GM12878 (cell line): ENCODE measurements at regions not wholly inside any gene's neighbourhood (a gene's known extent, or its start where the extent isn't known, plus 50 kb on each side); places are given as distances from the start of the nearest gene placed in this dataset.

Source experiments
- BACH1 ChIP-seq: fragments of 450-650 bp; IDR thresholded peaks from 2 replicates; pipeline ENCODE4 v1.6.1; 2017; ENCODE audit warnings: mild to moderate bottlenecking, borderline replicate concordance
- KLF5 ChIP-seq: fragments of 450-650 bp; IDR thresholded peaks from 2 replicates; pipeline ENCODE4 v1.6.1; 2014; ENCODE audit warnings: mild to moderate bottlenecking; ENCODE audit not compliant: partially characterized antibody
- TAF1 ChIP-seq: IDR thresholded peaks from 2 replicates; pipeline ENCODE4 v1.6.1; 2011; ENCODE audit warnings: mild to moderate bottlenecking, low read depth, low read length, borderline replicate concordance
- TF ChIP-seq, protein P1 (sequence below), 3 experiments: IDR thresholded peaks in 2 of 3; conservative IDR thresholded peaks in 1 of 3; 2 replicates each; pipeline ENCODE4 v1.5.1; 2011; ENCODE audit warnings: low read depth in 3 of 3, low read length in 3 of 3, mild to moderate bottlenecking in 3 of 3, control low read depth in 2 of 3, moderate library complexity in 2 of 3, inconsistent platforms in 1 of 3, mixed read lengths in 1 of 3; ENCODE audit not compliant: control insufficient read depth in 2 of 3, insufficient read depth in 1 of 3; ENCODE audit errors: extremely low read depth in 1 of 3
- TF ChIP-seq, protein P2 (sequence below): IDR thresholded peaks from 2 replicates; pipeline ENCODE4 v1.6.1; 2011; ENCODE audit warnings: borderline replicate concordance, low read depth, mild to moderate bottlenecking, moderate library complexity, low read length; ENCODE audit not compliant: insufficient read depth, poor library complexity, severe bottlenecking

DNA sequence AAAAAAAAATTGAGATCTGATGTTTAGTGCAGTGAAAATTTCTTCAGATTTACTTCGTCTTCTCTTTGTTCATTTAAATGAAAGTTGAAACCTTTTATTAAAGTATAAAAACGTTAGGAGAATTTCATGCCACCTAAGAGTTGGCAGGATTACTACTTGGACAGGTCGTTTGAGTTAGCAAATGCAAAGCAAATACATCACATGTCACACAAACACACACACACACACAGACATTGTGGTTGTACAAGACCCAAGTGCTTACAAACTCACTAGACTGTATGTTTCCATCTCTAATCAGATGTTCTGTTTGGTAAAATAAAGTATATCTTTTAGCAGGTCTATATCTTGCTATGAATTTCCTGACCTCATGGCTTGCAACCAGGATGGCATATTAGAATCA is 185.6 kb upstream of the COX10 start:
- TF ChIP-seq BACH1 (no peak), TAF1 (no peak), KLF5 (no peak)
- TF ChIP-seq, protein P1, sequence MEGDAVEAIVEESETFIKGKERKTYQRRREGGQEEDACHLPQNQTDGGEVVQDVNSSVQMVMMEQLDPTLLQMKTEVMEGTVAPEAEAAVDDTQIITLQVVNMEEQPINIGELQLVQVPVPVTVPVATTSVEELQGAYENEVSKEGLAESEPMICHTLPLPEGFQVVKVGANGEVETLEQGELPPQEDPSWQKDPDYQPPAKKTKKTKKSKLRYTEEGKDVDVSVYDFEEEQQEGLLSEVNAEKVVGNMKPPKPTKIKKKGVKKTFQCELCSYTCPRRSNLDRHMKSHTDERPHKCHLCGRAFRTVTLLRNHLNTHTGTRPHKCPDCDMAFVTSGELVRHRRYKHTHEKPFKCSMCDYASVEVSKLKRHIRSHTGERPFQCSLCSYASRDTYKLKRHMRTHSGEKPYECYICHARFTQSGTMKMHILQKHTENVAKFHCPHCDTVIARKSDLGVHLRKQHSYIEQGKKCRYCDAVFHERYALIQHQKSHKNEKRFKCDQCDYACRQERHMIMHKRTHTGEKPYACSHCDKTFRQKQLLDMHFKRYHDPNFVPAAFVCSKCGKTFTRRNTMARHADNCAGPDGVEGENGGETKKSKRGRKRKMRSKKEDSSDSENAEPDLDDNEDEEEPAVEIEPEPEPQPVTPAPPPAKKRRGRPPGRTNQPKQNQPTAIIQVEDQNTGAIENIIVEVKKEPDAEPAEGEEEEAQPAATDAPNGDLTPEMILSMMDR (IDR thresholded peaks at IDR 0.05 in 2 of 3, conservative IDR thresholded peaks at IDR 0.05 in 1 of 3; ENCODE audit: control insufficient read depth in 2 of 3, extremely low read depth in 1 of 3, insufficient read depth in 1 of 3, low read depth in 3 of 3, low read length in 3 of 3), result no peak
- TF ChIP-seq, protein P2, sequence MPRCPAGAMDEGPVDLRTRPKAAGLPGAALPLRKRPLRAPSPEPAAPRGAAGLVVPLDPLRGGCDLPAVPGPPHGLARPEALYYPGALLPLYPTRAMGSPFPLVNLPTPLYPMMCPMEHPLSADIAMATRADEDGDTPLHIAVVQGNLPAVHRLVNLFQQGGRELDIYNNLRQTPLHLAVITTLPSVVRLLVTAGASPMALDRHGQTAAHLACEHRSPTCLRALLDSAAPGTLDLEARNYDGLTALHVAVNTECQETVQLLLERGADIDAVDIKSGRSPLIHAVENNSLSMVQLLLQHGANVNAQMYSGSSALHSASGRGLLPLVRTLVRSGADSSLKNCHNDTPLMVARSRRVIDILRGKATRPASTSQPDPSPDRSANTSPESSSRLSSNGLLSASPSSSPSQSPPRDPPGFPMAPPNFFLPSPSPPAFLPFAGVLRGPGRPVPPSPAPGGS, result no peak
